Nephron (organoid): ENCODE measurements at regions not wholly inside any gene's neighbourhood (a gene's known extent, or its start where the extent isn't known, plus 50 kb on each side); places are given as distances from the start of the nearest gene placed in this dataset.

ENCODE experiments used
- H3K27ac Mint-ChIP-seq, 3 experiments: 2 replicates each; pipeline ENCODE4 v1.8.0; 2020; ENCODE audit warnings: mixed read lengths in 3 of 3, mild to moderate bottlenecking in 2 of 3, moderate library complexity in 1 of 3
- H3K27me3 Mint-ChIP-seq: 2 replicates; pipeline ENCODE4 v1.8.0; 2021; ENCODE audit warnings: low read depth, mild to moderate bottlenecking, moderate library complexity, mixed read lengths
- H3K36me3 Mint-ChIP-seq: 2 replicates; pipeline ENCODE4 v1.8.0; 2020; ENCODE audit warnings: low read depth, mixed read lengths
- H3K4me1 Mint-ChIP-seq: 2 replicates; pipeline ENCODE4 v1.8.0; 2020; ENCODE audit warnings: mixed read lengths
- H3K4me3 Mint-ChIP-seq, 3 experiments: 2 replicates each; pipeline ENCODE4 v1.8.0; 2020; ENCODE audit warnings: mild to moderate bottlenecking in 3 of 3, mixed read lengths in 3 of 3, moderate library complexity in 2 of 3
- H3K9me3 Mint-ChIP-seq: 2 replicates; pipeline ENCODE4 v1.8.0; 2020; ENCODE audit warnings: mixed read lengths
- TF ChIP-seq, protein P1 (sequence below), 3 experiments: fragments of 200-600 bp; sonication (generic); IDR thresholded peaks; one replicate each; pipeline ENCODE4 v1.5.0; 2021; ENCODE audit warnings: antibody characterized with exemption in 3 of 3; ENCODE audit not compliant: unreplicated experiment in 3 of 3

DNA sequence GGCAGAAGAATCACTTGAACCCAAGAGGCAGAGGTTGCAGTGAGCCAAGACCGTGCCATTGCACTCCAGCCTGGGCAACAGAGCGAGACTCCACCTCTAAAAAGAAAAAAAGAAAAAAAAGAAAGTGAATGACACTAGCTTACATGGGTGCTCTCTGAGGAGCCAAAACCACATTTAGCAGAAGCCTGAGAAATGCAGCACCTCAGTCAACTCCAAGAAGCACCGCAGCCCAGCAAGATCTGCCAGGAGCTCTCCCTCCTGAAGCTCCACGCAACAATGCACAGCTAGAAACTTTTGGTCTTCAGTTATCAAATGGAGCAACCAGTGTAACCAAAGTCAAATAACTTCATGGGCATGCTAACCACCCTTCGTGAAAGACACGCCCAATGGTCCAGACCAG, 229.1 kb downstream of the SETD4 start:
- H3K27ac Mint-ChIP-seq, result no peak overlapping the region
- H3K27me3 Mint-ChIP-seq, result peaks cover 33% of the 10 kb centered on the region
- peaks cover 7% of the 10 kb centered on the region for H3K9me3 Mint-ChIP-seq
- H3K36me3 Mint-ChIP-seq, result no peaks in the 10 kb centered on the region
- TF ChIP-seq, protein P1, sequence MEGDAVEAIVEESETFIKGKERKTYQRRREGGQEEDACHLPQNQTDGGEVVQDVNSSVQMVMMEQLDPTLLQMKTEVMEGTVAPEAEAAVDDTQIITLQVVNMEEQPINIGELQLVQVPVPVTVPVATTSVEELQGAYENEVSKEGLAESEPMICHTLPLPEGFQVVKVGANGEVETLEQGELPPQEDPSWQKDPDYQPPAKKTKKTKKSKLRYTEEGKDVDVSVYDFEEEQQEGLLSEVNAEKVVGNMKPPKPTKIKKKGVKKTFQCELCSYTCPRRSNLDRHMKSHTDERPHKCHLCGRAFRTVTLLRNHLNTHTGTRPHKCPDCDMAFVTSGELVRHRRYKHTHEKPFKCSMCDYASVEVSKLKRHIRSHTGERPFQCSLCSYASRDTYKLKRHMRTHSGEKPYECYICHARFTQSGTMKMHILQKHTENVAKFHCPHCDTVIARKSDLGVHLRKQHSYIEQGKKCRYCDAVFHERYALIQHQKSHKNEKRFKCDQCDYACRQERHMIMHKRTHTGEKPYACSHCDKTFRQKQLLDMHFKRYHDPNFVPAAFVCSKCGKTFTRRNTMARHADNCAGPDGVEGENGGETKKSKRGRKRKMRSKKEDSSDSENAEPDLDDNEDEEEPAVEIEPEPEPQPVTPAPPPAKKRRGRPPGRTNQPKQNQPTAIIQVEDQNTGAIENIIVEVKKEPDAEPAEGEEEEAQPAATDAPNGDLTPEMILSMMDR (IDR thresholded peaks at IDR 0.05; ENCODE audit: unreplicated experiment in 3 of 3), result no peak
- no peak overlapping the region for H3K4me3 Mint-ChIP-seq
- H3K4me1 Mint-ChIP-seq, result no peaks in the 10 kb centered on the region

DNA sequence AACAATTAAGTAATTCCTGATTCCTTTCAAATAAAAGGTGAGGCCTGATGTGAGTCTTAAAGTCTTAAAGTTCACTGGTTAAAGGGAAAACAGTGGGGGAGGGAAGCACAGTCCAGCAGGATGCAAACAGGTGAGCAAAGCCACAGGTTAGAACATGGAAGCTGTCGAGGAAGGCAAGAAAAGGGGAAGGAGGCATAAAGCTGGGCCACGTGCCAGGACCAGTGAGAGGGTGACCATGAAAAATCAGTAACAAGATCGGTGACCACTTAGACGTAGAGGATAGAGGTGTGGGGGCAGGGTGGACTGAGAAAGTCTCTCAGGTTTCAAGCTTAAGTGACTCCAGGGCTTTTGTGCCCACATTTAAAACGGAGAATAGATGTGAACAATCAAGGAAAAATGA, 231.3 kb downstream of the SETD4 start:
- TF ChIP-seq, protein P1 (IDR thresholded peaks at IDR 0.05; ENCODE audit: unreplicated experiment in 3 of 3), result no peak
- Mint-ChIP-seq H3K27ac (no peak overlapping the region), H3K9me3 (peaks cover 8% of the 10 kb centered on the region), H3K4me1 (no peaks in the 10 kb centered on the region), H3K27me3 (peaks cover 29% of the 10 kb centered on the region), H3K36me3 (no peaks in the 10 kb centered on the region), H3K4me3 (no peak overlapping the region)

GRCh38 chr21:35828161-35828560, 232.2 kb downstream of the SETD4 start:
- TF ChIP-seq, protein P1 (IDR thresholded peaks at IDR 0.05; ENCODE audit: unreplicated experiment in 3 of 3), result no peak
- Mint-ChIP-seq H3K4me1 (no peaks in the 10 kb centered on the region), H3K4me3 (no peak overlapping the region), H3K9me3 (peaks cover 12% of the 10 kb centered on the region), H3K36me3 (no peaks in the 10 kb centered on the region), H3K27ac (no peak overlapping the region), H3K27me3 (peaks cover 23% of the 10 kb centered on the region)

- H3K4me1 Mint-ChIP-seq, result no peaks in the 10 kb centered on the region
- H3K36me3 Mint-ChIP-seq, result no peaks in the 10 kb centered on the region
- H3K27me3 Mint-ChIP-seq, result peaks cover 23% of the 10 kb centered on the region
- H3K4me3 Mint-ChIP-seq, result no peak overlapping the region
- peaks cover 12% of the 10 kb centered on the region for H3K9me3 Mint-ChIP-seq
- TF ChIP-seq, protein P1 (IDR thresholded peaks at IDR 0.05; ENCODE audit: unreplicated experiment in 3 of 3), result no peak
- no peak overlapping the region for H3K27ac Mint-ChIP-seq
Observed at GRCh38 chr21:35827004-35827403, 233.3 kb downstream of the SETD4 start.

GRCh38 chr21:35825370-35826353, 234.7 kb downstream of the SETD4 start:
- Mint-ChIP-seq H3K36me3 (no peaks in the 10 kb centered on the region), H3K4me1 (no peaks in the 10 kb centered on the region), H3K27me3 (peaks cover 17% of the 10 kb centered on the region), H3K27ac (no peak overlapping the region), H3K9me3 (peaks cover 8% of the 10 kb centered on the region), H3K4me3 (no peak overlapping the region)
- TF ChIP-seq, protein P1 (IDR thresholded peaks at IDR 0.05; ENCODE audit: unreplicated experiment in 3 of 3), result no peak

DNA sequence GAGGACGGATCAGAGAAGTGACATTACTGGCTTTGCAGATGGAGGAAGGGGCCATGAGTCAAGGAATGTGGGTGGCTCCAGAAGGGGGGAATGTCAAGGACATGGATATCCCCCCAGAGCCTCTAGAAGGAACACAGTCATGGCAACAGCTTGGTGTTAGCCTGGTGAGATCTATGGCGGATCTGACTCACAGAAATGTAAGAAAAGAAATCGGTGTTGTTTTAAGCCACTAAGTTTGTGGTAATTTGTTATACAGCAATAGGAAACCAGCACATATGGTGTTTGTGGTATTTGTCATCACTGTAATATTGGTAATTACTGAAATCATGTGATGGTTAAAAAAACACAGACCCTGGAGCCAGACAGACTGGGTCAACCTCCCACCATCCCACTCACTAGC, 236.2 kb downstream of the SETD4 start:
- no peak overlapping the region for H3K27ac Mint-ChIP-seq
- H3K4me1 Mint-ChIP-seq, result no peaks in the 10 kb centered on the region
- peaks cover 6% of the 10 kb centered on the region for H3K27me3 Mint-ChIP-seq
- TF ChIP-seq, protein P1 (IDR thresholded peaks at IDR 0.05; ENCODE audit: unreplicated experiment in 3 of 3), result no peak
- no peak overlapping the region for H3K4me3 Mint-ChIP-seq
- H3K36me3 Mint-ChIP-seq, result no peaks in the 10 kb centered on the region
- H3K9me3 Mint-ChIP-seq, result peaks cover 7% of the 10 kb centered on the region
